HEK293 (cell line): ENCODE measurements at regions not wholly inside any gene's neighbourhood (a gene's known extent, or its start where the extent isn't known, plus 50 kb on each side); places are given as distances from the start of the nearest gene placed in this dataset.

ENCODE experiments used
- CTCF ChIA-PET: fragments of 350-600 bp; formaldehyde crosslinking; extraction: SDS; loops from one replicate; lab custom pipeline; 2021; ENCODE audit warnings: antibody characterized with exemption; lab: Yijun Ruan, JAX
- POLR2A ChIA-PET: fragments of 300-600 bp; formaldehyde crosslinking; extraction: SDS; loops from one replicate; lab custom pipeline; 2020; ENCODE audit warnings: antibody characterized with exemption, inconsistent platforms; lab: Yijun Ruan, JAX
- H3K27ac ChIP-seq: fragments of 200-500 bp; sonication (Bioruptor generic); 2 replicates; pipeline ENCODE4 v1.5.1; 2014; ENCODE audit warnings: low read depth, low read length, control low read depth, inconsistent platforms; ENCODE audit errors: extremely low read depth
- H3K36me3 ChIP-seq, 2 experiments: fragments of 200-500 bp in 1 of 2; sonication (Bioruptor generic) in 1 of 2; 1 replicate in 1 of 2; 2 replicates in 1 of 2; pipeline ENCODE4 v1.5.1; 2014 to 2017; ENCODE audit warnings: inconsistent platforms in 2 of 2, low read length in 2 of 2; ENCODE audit not compliant: control insufficient read depth in 2 of 2, insufficient read depth in 1 of 2
- H3K4me1 ChIP-seq: fragments of 200-500 bp; sonication (Bioruptor generic); 2 replicates; pipeline ENCODE4 v1.5.1; 2014; ENCODE audit warnings: mild to moderate bottlenecking, low read length, inconsistent platforms; ENCODE audit not compliant: control insufficient read depth, insufficient read depth
- H3K4me3 ChIP-seq: 2 replicates; pipeline ENCODE4 v1.5.1; 2011; ENCODE audit warnings: low read depth, mild to moderate bottlenecking, control low read depth, low read length, moderate library complexity
- H3K9me3 ChIP-seq: fragments of 200-500 bp; sonication (Bioruptor generic); 2 replicates; pipeline ENCODE4 v1.5.1; 2014; ENCODE audit warnings: low read depth, low read length, inconsistent platforms; ENCODE audit not compliant: control insufficient read depth, insufficient read depth
- EGR2 ChIP-seq: fragments of 450-650 bp; formaldehyde crosslinking; IDR thresholded peaks from 2 replicates; pipeline ENCODE4 v1.5.1; 2016; ENCODE audit warnings: low read depth, missing biosample characterization, missing genetic modification characterization
- GLI2 ChIP-seq: fragments of 450-650 bp; formaldehyde crosslinking; IDR thresholded peaks from 2 replicates; pipeline ENCODE4; 2017; ENCODE audit warnings: missing biosample characterization, missing genetic modification characterization, low read depth, borderline replicate concordance
- HOXD13 ChIP-seq: sonication (generic); formaldehyde crosslinking; IDR thresholded peaks from 2 replicates; pipeline ENCODE4 v1.8.0; 2022; ENCODE audit warnings: missing genetic modification reagents, borderline replicate concordance
- OSR2 ChIP-seq: fragments of 450-650 bp; formaldehyde crosslinking; IDR thresholded peaks from 2 replicates; pipeline ENCODE4 v1.5.1; 2016; ENCODE audit warnings: missing biosample characterization, missing genetic modification characterization
- ZBTB48 ChIP-seq: fragments of 450-650 bp; formaldehyde crosslinking; IDR thresholded peaks from 2 replicates; pipeline ENCODE4 v1.5.1; 2016; ENCODE audit warnings: missing biosample characterization, missing genetic modification characterization
- ZFHX2 ChIP-seq: fragments of 450-650 bp; formaldehyde crosslinking; conservative IDR thresholded peaks from 2 replicates; pipeline ENCODE4 v1.5.1; 2016; ENCODE audit warnings: missing biosample characterization, missing genetic modification characterization
- ZFP41 ChIP-seq: fragments of 450-650 bp; formaldehyde crosslinking; IDR thresholded peaks from 2 replicates; pipeline ENCODE4 v1.5.1; 2016; ENCODE audit warnings: missing biosample characterization, missing genetic modification characterization, borderline replicate concordance
- ZNF121 ChIP-seq: fragments of 450-650 bp; formaldehyde crosslinking; IDR thresholded peaks from 2 replicates; pipeline ENCODE4 v1.5.1; 2016; ENCODE audit warnings: missing biosample characterization, missing genetic modification characterization
- ZNF335 ChIP-seq: fragments of 450-650 bp; formaldehyde crosslinking; conservative IDR thresholded peaks from 2 replicates; pipeline ENCODE4 v1.5.1; 2016; ENCODE audit warnings: missing biosample characterization, missing genetic modification characterization
- ZNF596 ChIP-seq: fragments of 450-650 bp; IDR thresholded peaks from 2 replicates; pipeline ENCODE4 v1.5.0; 2018; ENCODE audit warnings: missing biosample characterization, mild to moderate bottlenecking, missing genetic modification characterization, moderate library complexity
- ZNF610 ChIP-seq: fragments of 450-650 bp; formaldehyde crosslinking; IDR thresholded peaks from 2 replicates; pipeline ENCODE4 v1.5.1; 2016; ENCODE audit warnings: missing biosample characterization, missing genetic modification characterization, borderline replicate concordance
- ZNF707 ChIP-seq: fragments of 450-650 bp; formaldehyde crosslinking; IDR thresholded peaks from 2 replicates; pipeline ENCODE4 v1.5.1; 2016; ENCODE audit warnings: missing biosample characterization, missing genetic modification characterization
- TF ChIP-seq, protein P1 (sequence below): fragments of 450-650 bp; formaldehyde crosslinking; IDR thresholded peaks from 2 replicates; pipeline ENCODE4 v1.5.1; 2016; ENCODE audit warnings: missing biosample characterization, missing genetic modification characterization
- TF ChIP-seq, protein P2 (sequence below): fragments of 450-650 bp; formaldehyde crosslinking; IDR thresholded peaks from 2 replicates; pipeline ENCODE4 v1.5.1; 2016; ENCODE audit warnings: missing biosample characterization, missing genetic modification characterization
- TF ChIP-seq, protein P3 (sequence below): fragments of 450-650 bp; formaldehyde crosslinking; IDR thresholded peaks from 2 replicates; pipeline ENCODE4 v1.5.1; 2017; ENCODE audit warnings: missing biosample characterization, missing genetic modification characterization

DNA sequence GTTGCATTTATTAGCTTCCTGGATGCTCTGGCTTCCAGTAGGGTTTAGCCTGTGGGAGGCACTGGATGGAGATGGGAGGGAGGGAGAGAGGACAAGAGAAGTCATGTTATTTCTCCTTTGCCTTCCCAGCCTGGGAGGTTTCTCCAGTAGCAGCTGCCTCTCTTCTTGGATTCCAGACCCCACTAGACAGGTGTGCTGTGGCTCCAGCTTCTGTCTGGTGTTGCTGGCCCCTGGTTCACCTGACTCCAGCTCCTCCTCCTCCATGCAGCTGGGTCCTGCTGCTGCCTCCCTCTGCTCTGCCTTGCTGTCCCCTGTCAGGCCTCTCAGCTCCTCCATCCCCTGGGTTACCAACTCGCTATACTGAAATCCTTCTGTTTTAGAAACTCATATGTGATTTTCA is 188.9 kb upstream of the TNP1 start:
- ChIA-PET CTCF (interaction anchor here (0.7 kb wide), 1 partner anchor 74 kb away, joined by 3 read pairs; no protein-coding TSS in a partner anchor), POLR2A (no interaction called here)
- Histone ChIP-seq H3K27ac (no peak overlapping the region; the same call in 1 of the 2 replicates), H3K36me3 (no peaks in the 10 kb centered on the region), H3K4me3 (no peak overlapping the region), H3K4me1 (peaks cover 3% of the 10 kb centered on the region; the same call in 1 of the 2 replicates), H3K9me3 (no peaks in the 10 kb centered on the region)
- TF ChIP-seq EGR2 (tag by site-specific recombination) = no peak
- no peak for TF ChIP-seq ZNF121 (tag by site-specific recombination)
- TF ChIP-seq ZNF596 = no peak
- no peak for TF ChIP-seq OSR2
- TF ChIP-seq ZNF707 (tag by site-specific recombination) = no peak
- TF ChIP-seq, protein P1, sequence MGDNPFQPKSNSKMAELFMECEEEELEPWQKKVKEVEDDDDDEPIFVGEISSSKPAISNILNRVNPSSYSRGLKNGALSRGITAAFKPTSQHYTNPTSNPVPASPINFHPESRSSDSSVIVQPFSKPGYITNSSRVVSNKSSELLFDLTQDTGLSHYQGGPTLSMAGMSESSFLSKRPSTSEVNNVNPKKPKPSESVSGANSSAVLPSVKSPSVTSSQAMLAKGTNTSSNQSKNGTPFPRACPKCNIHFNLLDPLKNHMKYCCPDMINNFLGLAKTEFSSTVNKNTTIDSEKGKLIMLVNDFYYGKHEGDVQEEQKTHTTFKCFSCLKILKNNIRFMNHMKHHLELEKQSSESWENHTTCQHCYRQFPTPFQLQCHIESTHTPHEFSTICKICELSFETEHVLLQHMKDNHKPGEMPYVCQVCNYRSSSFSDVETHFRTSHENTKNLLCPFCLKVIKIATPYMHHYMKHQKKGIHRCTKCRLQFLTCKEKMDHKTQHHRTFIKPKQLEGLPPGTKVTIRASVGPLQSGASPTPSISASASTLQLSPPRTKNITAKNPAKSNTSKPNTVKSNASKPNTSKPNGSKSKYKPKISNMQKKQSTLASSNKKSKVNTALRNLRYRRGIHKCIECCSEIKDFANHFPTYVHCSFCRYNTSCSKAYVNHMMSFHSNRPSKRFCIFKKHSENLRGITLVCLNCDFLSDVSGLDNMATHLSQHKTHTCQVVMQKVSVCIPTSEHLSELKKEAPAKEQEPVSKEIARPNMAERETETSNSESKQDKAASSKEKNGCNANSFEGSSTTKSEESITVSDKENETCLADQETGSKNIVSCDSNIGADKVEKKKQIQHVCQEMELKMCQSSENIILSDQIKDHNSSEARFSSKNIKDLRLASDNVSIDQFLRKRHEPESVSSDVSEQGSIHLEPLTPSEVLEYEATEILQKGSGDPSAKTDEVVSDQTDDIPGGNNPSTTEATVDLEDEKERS = no peak
- no peak for TF ChIP-seq GLI2 (tag by site-specific recombination)
- TF ChIP-seq ZBTB48 (tag by site-specific recombination) = no peak
- TF ChIP-seq HOXD13 (CRISPR knock-in tag) = no peak
- TF ChIP-seq ZNF610 (tag by site-specific recombination) = no peak
- TF ChIP-seq ZFP41 (tag by site-specific recombination) = no peak

DNA sequence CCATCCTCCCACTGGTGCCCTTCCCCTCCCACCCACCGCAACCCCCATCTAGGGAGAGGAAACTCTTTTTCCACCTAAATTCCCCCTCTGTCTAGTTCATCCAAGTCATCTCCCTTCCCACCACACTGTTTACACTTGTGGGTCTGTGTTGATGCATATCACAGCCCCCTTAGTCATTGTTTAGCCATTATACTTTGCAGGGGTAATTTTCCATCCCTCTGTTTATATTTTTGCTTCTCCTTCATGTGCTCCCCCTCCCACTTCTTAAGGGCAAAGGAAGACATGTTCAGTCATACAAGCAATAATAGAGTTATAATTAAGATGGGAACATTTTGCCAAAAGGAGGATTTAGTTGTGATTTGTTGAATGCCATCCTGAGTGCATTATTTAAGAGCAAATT is 187.8 kb upstream of the TNP1 start:
- H3K27ac ChIP-seq = no peak overlapping the region; the same call in 1 of the 2 replicates
- POLR2A ChIA-PET = no interaction called here
- TF ChIP-seq, protein P2, sequence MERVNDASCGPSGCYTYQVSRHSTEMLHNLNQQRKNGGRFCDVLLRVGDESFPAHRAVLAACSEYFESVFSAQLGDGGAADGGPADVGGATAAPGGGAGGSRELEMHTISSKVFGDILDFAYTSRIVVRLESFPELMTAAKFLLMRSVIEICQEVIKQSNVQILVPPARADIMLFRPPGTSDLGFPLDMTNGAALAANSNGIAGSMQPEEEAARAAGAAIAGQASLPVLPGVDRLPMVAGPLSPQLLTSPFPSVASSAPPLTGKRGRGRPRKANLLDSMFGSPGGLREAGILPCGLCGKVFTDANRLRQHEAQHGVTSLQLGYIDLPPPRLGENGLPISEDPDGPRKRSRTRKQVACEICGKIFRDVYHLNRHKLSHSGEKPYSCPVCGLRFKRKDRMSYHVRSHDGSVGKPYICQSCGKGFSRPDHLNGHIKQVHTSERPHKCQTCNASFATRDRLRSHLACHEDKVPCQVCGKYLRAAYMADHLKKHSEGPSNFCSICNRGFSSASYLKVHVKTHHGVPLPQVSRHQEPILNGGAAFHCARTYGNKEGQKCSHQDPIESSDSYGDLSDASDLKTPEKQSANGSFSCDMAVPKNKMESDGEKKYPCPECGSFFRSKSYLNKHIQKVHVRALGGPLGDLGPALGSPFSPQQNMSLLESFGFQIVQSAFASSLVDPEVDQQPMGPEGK = no peak
- TF ChIP-seq EGR2 (tag by site-specific recombination) (peak; percentile 60), ZNF335 (peak; percentile 6; the same call in 1 of the 2 replicates), ZFHX2 (tag by site-specific recombination) (peak; percentile 74)
- TF ChIP-seq, protein P3, sequence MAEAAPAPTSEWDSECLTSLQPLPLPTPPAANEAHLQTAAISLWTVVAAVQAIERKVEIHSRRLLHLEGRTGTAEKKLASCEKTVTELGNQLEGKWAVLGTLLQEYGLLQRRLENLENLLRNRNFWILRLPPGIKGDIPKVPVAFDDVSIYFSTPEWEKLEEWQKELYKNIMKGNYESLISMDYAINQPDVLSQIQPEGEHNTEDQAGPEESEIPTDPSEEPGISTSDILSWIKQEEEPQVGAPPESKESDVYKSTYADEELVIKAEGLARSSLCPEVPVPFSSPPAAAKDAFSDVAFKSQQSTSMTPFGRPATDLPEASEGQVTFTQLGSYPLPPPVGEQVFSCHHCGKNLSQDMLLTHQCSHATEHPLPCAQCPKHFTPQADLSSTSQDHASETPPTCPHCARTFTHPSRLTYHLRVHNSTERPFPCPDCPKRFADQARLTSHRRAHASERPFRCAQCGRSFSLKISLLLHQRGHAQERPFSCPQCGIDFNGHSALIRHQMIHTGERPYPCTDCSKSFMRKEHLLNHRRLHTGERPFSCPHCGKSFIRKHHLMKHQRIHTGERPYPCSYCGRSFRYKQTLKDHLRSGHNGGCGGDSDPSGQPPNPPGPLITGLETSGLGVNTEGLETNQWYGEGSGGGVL (tag by site-specific recombination) = peak; percentile 66
- TF ChIP-seq, all 188 proteins: peak for 4
- Histone ChIP-seq H3K9me3 (no peaks in the 10 kb centered on the region), H3K36me3 (no peaks in the 10 kb centered on the region), H3K4me3 (no peak overlapping the region), H3K4me1 (peaks cover 3% of the 10 kb centered on the region; the same call in 1 of the 2 replicates)
- CTCF ChIA-PET = interaction anchor here (0.7 kb wide), 2 partner anchors 60 to 663 kb away, joined by 3 read pairs; no protein-coding TSS in a partner anchor
